ENCODE measurements at regions not wholly inside any gene's neighbourhood (a gene's known extent, or its start where the extent isn't known, plus 50 kb on each side); places are given as distances from the start of the nearest gene placed in this dataset.

DNA sequence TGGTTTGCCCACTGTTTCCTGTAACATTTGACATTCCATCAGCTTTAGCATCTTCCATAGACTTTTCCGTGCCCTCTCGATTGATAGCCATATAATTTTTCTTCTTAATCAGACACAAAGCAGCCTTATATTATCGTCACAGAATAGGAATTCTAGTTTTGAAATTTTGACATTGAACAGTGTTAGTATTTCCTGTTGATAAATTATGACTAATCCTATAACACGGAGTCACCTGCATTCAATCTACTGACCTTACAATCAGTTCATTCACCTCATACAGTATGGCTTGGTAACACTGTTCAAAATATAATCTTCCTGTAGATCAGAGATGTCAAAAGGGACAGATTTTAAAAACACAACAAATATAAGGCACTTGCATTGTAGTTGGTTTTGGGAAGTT lies 423.7 kb downstream of the C3orf38 start:
- TF ChIP-seq, protein P1, sequence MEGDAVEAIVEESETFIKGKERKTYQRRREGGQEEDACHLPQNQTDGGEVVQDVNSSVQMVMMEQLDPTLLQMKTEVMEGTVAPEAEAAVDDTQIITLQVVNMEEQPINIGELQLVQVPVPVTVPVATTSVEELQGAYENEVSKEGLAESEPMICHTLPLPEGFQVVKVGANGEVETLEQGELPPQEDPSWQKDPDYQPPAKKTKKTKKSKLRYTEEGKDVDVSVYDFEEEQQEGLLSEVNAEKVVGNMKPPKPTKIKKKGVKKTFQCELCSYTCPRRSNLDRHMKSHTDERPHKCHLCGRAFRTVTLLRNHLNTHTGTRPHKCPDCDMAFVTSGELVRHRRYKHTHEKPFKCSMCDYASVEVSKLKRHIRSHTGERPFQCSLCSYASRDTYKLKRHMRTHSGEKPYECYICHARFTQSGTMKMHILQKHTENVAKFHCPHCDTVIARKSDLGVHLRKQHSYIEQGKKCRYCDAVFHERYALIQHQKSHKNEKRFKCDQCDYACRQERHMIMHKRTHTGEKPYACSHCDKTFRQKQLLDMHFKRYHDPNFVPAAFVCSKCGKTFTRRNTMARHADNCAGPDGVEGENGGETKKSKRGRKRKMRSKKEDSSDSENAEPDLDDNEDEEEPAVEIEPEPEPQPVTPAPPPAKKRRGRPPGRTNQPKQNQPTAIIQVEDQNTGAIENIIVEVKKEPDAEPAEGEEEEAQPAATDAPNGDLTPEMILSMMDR (IDR thresholded peaks at IDR 0.05), result no peak
- no peak for TF ChIP-seq POLR2AphosphoS5 (IDR thresholded peaks at IDR 0.05)

All from stomach (tissue), 4 donors.